8988T (cell line): ENCODE measurements at regions not wholly inside any gene's neighbourhood (a gene's known extent, or its start where the extent isn't known, plus 50 kb on each side); places are given as distances from the start of the nearest gene placed in this dataset.

Experiments
- DNase-seq: peaks from one replicate; pipeline ENCODE4 v3.0.0; 2011

- DNase-seq, result no peak
Observed at GRCh38 chr15:61681038-61681418, 379.2 kb downstream of the VPS13C start.

- no peak for DNase-seq
Observed at GRCh38 chr15:61680260-61681037, 379.8 kb downstream of the VPS13C start.

- DNase-seq, result no peak
Observed at GRCh38 chr15:61671736-61672135, 388.5 kb downstream of the VPS13C start.

GRCh38 chr15:61668444-61668843 is 391.8 kb downstream of the VPS13C start:
- DNase-seq, result no peak

GRCh38 chr15:61661791-61662190 is 398.5 kb downstream of the VPS13C start:
- DNase-seq, result no peak

- no peak for DNase-seq
Observed at GRCh38 chr15:61660579-61660978, 399.7 kb downstream of the VPS13C start.

- no peak for DNase-seq
Observed at GRCh38 chr15:61659566-61660190, 400.6 kb downstream of the VPS13C start.

- DNase-seq, result no peak
Observed at GRCh38 chr15:61657461-61657860, 402.8 kb downstream of the VPS13C start.

- no peak for DNase-seq
Observed at GRCh38 chr15:61656391-61656790, 403.9 kb downstream of the VPS13C start.

GRCh38 chr15:61655881-61656280 is 404.4 kb downstream of the VPS13C start:
- no peak for DNase-seq

- no peak for DNase-seq
Observed at GRCh38 chr15:61654918-61655317, 405.3 kb downstream of the VPS13C start.

GRCh38 chr15:61654002-61654740 is 406.1 kb downstream of the VPS13C start:
- no peak for DNase-seq

- no peak for DNase-seq
Observed at GRCh38 chr15:61653110-61653509, 407.1 kb downstream of the VPS13C start.

GRCh38 chr15:61651267-61651666 is 409.0 kb downstream of the VPS13C start:
- no peak for DNase-seq

GRCh38 chr15:61649046-61649445 is 411.2 kb downstream of the VPS13C start:
- DNase-seq, result no peak

GRCh38 chr15:61644550-61644949 is 415.4 kb upstream of the RORA start:
- no peak for DNase-seq

- no peak for DNase-seq
Observed at GRCh38 chr15:61641645-61642044, 412.5 kb upstream of the RORA start.

GRCh38 chr15:61640756-61641155 is 411.7 kb upstream of the RORA start:
- no peak for DNase-seq

- DNase-seq, result no peak
Observed at GRCh38 chr15:61639491-61639890, 410.4 kb upstream of the RORA start.

- no peak for DNase-seq
Observed at GRCh38 chr15:61634837-61635236, 405.7 kb upstream of the RORA start.

- no peak for DNase-seq
Observed at GRCh38 chr15:61633951-61634350, 404.8 kb upstream of the RORA start.

GRCh38 chr15:61629269-61629668 is 400.2 kb upstream of the RORA start:
- DNase-seq, result no peak

GRCh38 chr15:61624950-61625349 is 395.8 kb upstream of the RORA start:
- DNase-seq, result no peak

- DNase-seq, result no peak
Observed at GRCh38 chr15:61623746-61624145, 394.6 kb upstream of the RORA start.
